K562 (cell line): ENCODE measurements at regions not wholly inside any gene's neighbourhood (a gene's known extent, or its start where the extent isn't known, plus 50 kb on each side); places are given as distances from the start of the nearest gene placed in this dataset.

ENCODE experiments used
- CTCF ChIP-seq, 3 experiments: IDR thresholded peaks in 2 of 3; conservative IDR thresholded peaks in 1 of 3; 2 replicates each; pipeline ENCODE4 v1.5.1; 2011 to 2012; ENCODE audit warnings: low read length in 3 of 3, mild to moderate bottlenecking in 3 of 3, control low read depth in 2 of 3, improper control_type of control experiment in 1 of 3, inconsistent platforms in 1 of 3, low read depth in 1 of 3, mixed read lengths in 1 of 3, moderate library complexity in 1 of 3; ENCODE audit not compliant: insufficient read depth in 2 of 3
- E2F3 ChIP-seq: fragments of 250-450 bp; sonication (Bioruptor Pico); IDR thresholded peaks from 2 replicates; pipeline ENCODE4 v1.4.0; 2020; ENCODE audit warnings: mild to moderate bottlenecking
- EZH2 ChIP-seq: IDR thresholded peaks from 2 replicates; pipeline ENCODE4 v1.6.1; 2012; ENCODE audit warnings: low read depth, mild to moderate bottlenecking, inconsistent platforms, low read length, borderline replicate concordance
- NCOA6 ChIP-seq: fragments of 450-650 bp; IDR thresholded peaks from 2 replicates; pipeline ENCODE4 v1.6.1; 2017; ENCODE audit warnings: mild to moderate bottlenecking
- POLR2A ChIP-seq: fragments of 450-650 bp; conservative IDR thresholded peaks from 2 replicates; pipeline ENCODE4 v1.6.1; 2016
- POLR2AphosphoS5 ChIP-seq: IDR thresholded peaks from 2 replicates; pipeline ENCODE4 v1.6.1; 2011; ENCODE audit warnings: mild to moderate bottlenecking, low read depth, low read length, moderate library complexity; ENCODE audit not compliant: control insufficient read depth, insufficient read depth
- PYGO2 ChIP-seq: fragments of 450-650 bp; IDR thresholded peaks from 2 replicates; pipeline ENCODE4 v1.6.1; 2016; ENCODE audit warnings: mild to moderate bottlenecking, missing genetic modification characterization, moderate library complexity, missing compliant biosample characterization
- RBM15 ChIP-seq: fragments of 200-400 bp; formaldehyde crosslinking; IDR thresholded peaks from 2 replicates; pipeline ENCODE4 v1.6.1; 2018; ENCODE audit warnings: mild to moderate bottlenecking, low read length, moderate library complexity; ENCODE audit not compliant: insufficient read depth
- RBM22 ChIP-seq: fragments of 200-400 bp; formaldehyde crosslinking; IDR thresholded peaks from 2 replicates; pipeline ENCODE4 v1.6.1; 2018; ENCODE audit warnings: low read length, low read depth; ENCODE audit not compliant: poor library complexity, severe bottlenecking
- SIN3A ChIP-seq, 2 experiments: fragments of 150-350 bp in 1 of 2; IDR thresholded peaks; 2 replicates each; pipeline ENCODE4 v1.6.1; 2011 to 2016; ENCODE audit warnings: borderline replicate concordance in 2 of 2, low read depth in 2 of 2, low read length in 2 of 2, mild to moderate bottlenecking in 2 of 2, moderate library complexity in 2 of 2; ENCODE audit not compliant: control insufficient read depth in 1 of 2
- TARDBP ChIP-seq: fragments of 450-650 bp; IDR thresholded peaks from 2 replicates; pipeline ENCODE4 v1.6.1; 2016
- ZKSCAN1 ChIP-seq: fragments of 150-350 bp; IDR thresholded peaks from 2 replicates; pipeline ENCODE4 v1.6.1; 2016; ENCODE audit warnings: low read depth, low read length
- ZNF780A ChIP-seq: fragments of 250-450 bp; sonication (Bioruptor Pico); IDR thresholded peaks from 2 replicates; pipeline ENCODE4 v1.5.0; 2021; ENCODE audit warnings: mild to moderate bottlenecking

- TF ChIP-seq PYGO2 (tag) (no peak), ZNF780A (CRISPR knock-in tag) (no peak), CTCF (IDR thresholded peaks at IDR 0.05 in 2 of 3, conservative IDR thresholded peaks at IDR 0.05 in 1 of 3; ENCODE audit: insufficient read depth in 2 of 3, low read depth in 1 of 3, low read length in 3 of 3) (no peak), ZKSCAN1 (no peak), EZH2 (no peak), TARDBP (no peak), E2F3 (CRISPR knock-in tag) (no peak), POLR2AphosphoS5 (no peak), RBM22 (no peak), POLR2A (no peak), NCOA6 (no peak), SIN3A (IDR thresholded peaks at IDR 0.05; ENCODE audit: borderline replicate concordance in 2 of 2, control insufficient read depth in 1 of 2, low read depth in 2 of 2, low read length in 2 of 2) (no peak), RBM15 (no peak)
Measured at GRCh38 chr20:60073086-60073485, 114.9 kb downstream of the CDH26 start.
